ENCODE measurements at regions not wholly inside any gene's neighbourhood (a gene's known extent, or its start where the extent isn't known, plus 50 kb on each side); places are given as distances from the start of the nearest gene placed in this dataset.

DNA sequence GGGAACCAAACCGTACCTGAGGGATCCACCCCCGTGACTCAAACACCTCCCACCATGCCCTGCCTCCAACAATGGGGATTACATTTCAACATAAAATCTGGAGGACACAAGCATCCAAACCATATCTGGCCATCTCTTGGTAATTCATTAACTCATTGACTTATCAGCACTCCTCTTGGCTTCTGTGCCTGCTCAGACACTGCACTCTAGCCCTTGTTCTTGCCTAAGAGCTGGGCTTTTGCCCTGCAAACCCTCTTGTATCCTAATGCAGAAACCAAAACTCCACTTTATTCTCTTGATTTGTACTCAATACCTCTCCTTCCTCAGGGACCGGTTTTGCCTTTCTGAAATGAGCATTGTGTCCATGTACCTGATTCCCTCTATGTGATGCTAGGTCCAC, 330.2 kb upstream of the FZD8 start:
- no peak for TF ChIP-seq POLR2A (IDR thresholded peaks at IDR 0.05; ENCODE audit: low read depth, low read length)
- TF ChIP-seq POLR2AphosphoS5 (IDR thresholded peaks at IDR 0.05; ENCODE audit: low read depth, low read length), result no peak

Measured in GM12892 (cell line).